IMR-90 (cell line): ENCODE measurements at regions not wholly inside any gene's neighbourhood (a gene's known extent, or its start where the extent isn't known, plus 50 kb on each side); places are given as distances from the start of the nearest gene placed in this dataset.

ENCODE experiments used
- ATAC-seq: fragments of 200-7000 bp; cut with Tn5 transposase; 2 replicates; pipeline ENCODE4 v1.9.1; 2020; ENCODE audit warnings: low read depth, mild to moderate bottlenecking, moderate library complexity
- BruUV-seq: library from RNA; stranded (reverse); fragments of 400-500 nt; replicated peaks from 2 replicates; lab custom pipeline; 2021; lab: Mats Ljungman, UMichigan
- CTCF ChIA-PET: fragments of 300-600 bp; formaldehyde crosslinking; extraction: SDS; loops from one replicate; lab custom pipeline; 2021; ENCODE audit warnings: antibody characterized with exemption; lab: Yijun Ruan, JAX
- POLR2A ChIA-PET: fragments of 300-600 bp; sonication (Branson Sonifier 250); formaldehyde crosslinking; loops from one replicate; lab custom pipeline; 2022; ENCODE audit warnings: antibody characterized with exemption; ENCODE audit not compliant: unreplicated experiment; lab: Charles Lee
- DNase-seq: peaks from one replicate; pipeline ENCODE4 v3.0.0; 2013
- H2AFZ ChIP-seq: replicated peaks from 2 replicates; pipeline ENCODE3; 2013; ENCODE audit warnings: low read length, mild to moderate bottlenecking; ENCODE audit not compliant: poor library complexity
- H2AK5ac ChIP-seq: 2 replicates; pipeline ENCODE4 v1.6.1; 2013; ENCODE audit warnings: low read depth, low read length, inconsistent platforms
- H2AK9ac ChIP-seq: replicated peaks from 2 replicates; pipeline ENCODE3; 2013; ENCODE audit warnings: mild to moderate bottlenecking, low read depth, low read length, moderate library complexity; ENCODE audit not compliant: poor library complexity
- H2BK120ac ChIP-seq: 2 replicates; pipeline ENCODE4 v1.6.1; 2013; ENCODE audit warnings: low read depth, low read length, inconsistent platforms
- H2BK15ac ChIP-seq: 3 replicates; pipeline ENCODE4 v1.6.1; 2013; ENCODE audit warnings: low read depth, low read length, inconsistent platforms
- H2BK20ac ChIP-seq: 2 replicates; pipeline ENCODE4 v1.6.1; 2013; ENCODE audit warnings: low read depth, mild to moderate bottlenecking, inconsistent platforms, low read length, moderate library complexity
- H2BK5ac ChIP-seq: 2 replicates; pipeline ENCODE4 v1.6.1; 2013; ENCODE audit warnings: mild to moderate bottlenecking, low read depth, low read length, inconsistent platforms; ENCODE audit not compliant: poor library complexity, severe bottlenecking
- H3K14ac ChIP-seq: replicated peaks from 2 replicates; pipeline ENCODE4 v1.6.1; 2013; ENCODE audit warnings: low read depth, low read length, inconsistent platforms
- H3K18ac ChIP-seq: 2 replicates; pipeline ENCODE4 v1.6.1; 2013; ENCODE audit warnings: low read depth, low read length, control low read depth
- H3K23ac ChIP-seq: 2 replicates; pipeline ENCODE4 v1.6.1; 2013; ENCODE audit warnings: low read depth, low read length, inconsistent platforms
- H3K27ac ChIP-seq: 2 replicates; pipeline ENCODE4 v1.5.1; 2013; ENCODE audit warnings: mild to moderate bottlenecking, control low read depth, low read length; ENCODE audit not compliant: insufficient read depth
- H3K27me3 ChIP-seq: 2 replicates; pipeline ENCODE4 v1.6.1; 2013; ENCODE audit warnings: low read length; ENCODE audit not compliant: control insufficient read depth, insufficient read depth
- H3K36me3 ChIP-seq: 2 replicates; pipeline ENCODE4 v1.6.1; 2013; ENCODE audit warnings: low read length, mixed read lengths; ENCODE audit not compliant: control insufficient read depth, insufficient read depth
- H3K4ac ChIP-seq: 2 replicates; pipeline ENCODE4 v1.6.1; 2013; ENCODE audit warnings: low read depth, low read length, inconsistent platforms
- H3K4me1 ChIP-seq: 2 replicates; pipeline ENCODE4 v1.6.1; 2013; ENCODE audit warnings: low read length, mixed read lengths; ENCODE audit not compliant: control insufficient read depth, insufficient read depth
- H3K4me2 ChIP-seq: 2 replicates; pipeline ENCODE4 v1.6.1; 2013; ENCODE audit warnings: low read depth, mild to moderate bottlenecking, control low read depth, low read length, moderate library complexity
- H3K4me3 ChIP-seq: 2 replicates; pipeline ENCODE4 v1.5.1; 2013; ENCODE audit warnings: low read depth, mild to moderate bottlenecking, control low read depth, low read length, moderate library complexity; ENCODE audit not compliant: insufficient read depth
- H3K56ac ChIP-seq: 2 replicates; pipeline ENCODE4 v1.6.1; 2013; ENCODE audit warnings: low read length, inconsistent platforms; ENCODE audit not compliant: insufficient read depth; ENCODE audit errors: extremely low read depth
- H3K79me1 ChIP-seq, 2 experiments: 2 replicates each; pipeline ENCODE4 v1.6.1; 2013; ENCODE audit warnings: low read length in 2 of 2, inconsistent platforms in 1 of 2, low read depth in 1 of 2
- H3K9ac ChIP-seq: 2 replicates; pipeline ENCODE4 v1.6.1; 2013; ENCODE audit warnings: low read depth, low read length, control low read depth
- H3K9me1 ChIP-seq: 2 replicates; pipeline ENCODE4 v1.6.1; 2013; ENCODE audit warnings: low read length, inconsistent platforms; ENCODE audit not compliant: insufficient read depth
- H3K9me3 ChIP-seq: 2 replicates; pipeline ENCODE4 v1.6.1; 2013; ENCODE audit warnings: low read length; ENCODE audit not compliant: control insufficient read depth, insufficient read depth
- H4K20me1 ChIP-seq: 2 replicates; pipeline ENCODE4 v1.6.1; 2013; ENCODE audit warnings: low read length, inconsistent platforms; ENCODE audit not compliant: insufficient read depth
- H4K5ac ChIP-seq: 2 replicates; pipeline ENCODE4 v1.6.1; 2013; ENCODE audit warnings: mild to moderate bottlenecking, low read depth, low read length, control low read depth
- H4K8ac ChIP-seq, 2 experiments: 2 replicates each; pipeline ENCODE4 v1.6.1; 2013; ENCODE audit warnings: low read depth in 2 of 2, low read length in 2 of 2, control low read depth in 1 of 2, inconsistent platforms in 1 of 2
- H4K91ac ChIP-seq: 2 replicates; pipeline ENCODE4 v1.6.1; 2013; ENCODE audit warnings: low read depth, low read length, inconsistent platforms; ENCODE audit not compliant: insufficient read depth
- CEBPB ChIP-seq: IDR thresholded peaks from 2 replicates; pipeline ENCODE4 v1.6.1; 2012; ENCODE audit warnings: low read depth, low read length, improper control_type of control experiment
- MAFK ChIP-seq: IDR thresholded peaks from 2 replicates; pipeline ENCODE4 v1.6.1; 2012; ENCODE audit warnings: low read depth, low read length, improper control_type of control experiment
- MXI1 ChIP-seq: IDR thresholded peaks from 2 replicates; pipeline ENCODE4 v1.6.1; 2012; ENCODE audit warnings: low read depth, mild to moderate bottlenecking, low read length, moderate library complexity, borderline replicate concordance
- POLR2A ChIP-seq: IDR thresholded peaks from 2 replicates; pipeline ENCODE4 v1.6.1; 2012; ENCODE audit warnings: mild to moderate bottlenecking, low read depth, low read length
- RAD21 ChIP-seq: IDR thresholded peaks from 2 replicates; pipeline ENCODE4 v1.6.1; 2012; ENCODE audit warnings: low read length, improper control_type of control experiment
- RCOR1 ChIP-seq: IDR thresholded peaks from 2 replicates; pipeline ENCODE4 v1.6.1; 2012; ENCODE audit warnings: mild to moderate bottlenecking, low read length, improper control_type of control experiment; ENCODE audit not compliant: insufficient replicate concordance
- WGBS, 2 experiments: methylation state at CpG; one replicate each; pipeline versions ENCODE4 v1.1.5 to v1.1.7; 2013; ENCODE audit warnings: missing lambda C conversion rate in 2 of 2; ENCODE audit not compliant: insufficient read length in 1 of 2; ENCODE audit errors: extremely low coverage in 2 of 2; 5-methylcytosine and 5-hydroxymethylcytosine counted together
- dilution Hi-C: fragments of 300-500 bp; cut with HindIII; formaldehyde crosslinking; loops from one replicate; pipeline ENCODE4 v1.14.3; 2018; ENCODE audit warnings: low sequenced_read_pairs; ENCODE audit not compliant: unreplicated experiment
- in situ Hi-C: fragments of 300-500 bp; cut with MboI; formaldehyde crosslinking; loops from 3 replicates; pipeline ENCODE4 v1.14.3; 2019; ENCODE audit warnings: low sequenced_read_pairs, inconsistent platforms, mixed read lengths
- intact Hi-C: fragments of 100-400 bp; cut with micrococcal nuclease; formaldehyde crosslinking; loops from 2 replicates; pipeline ENCODE4 v1.10.0; 2022

DNA sequence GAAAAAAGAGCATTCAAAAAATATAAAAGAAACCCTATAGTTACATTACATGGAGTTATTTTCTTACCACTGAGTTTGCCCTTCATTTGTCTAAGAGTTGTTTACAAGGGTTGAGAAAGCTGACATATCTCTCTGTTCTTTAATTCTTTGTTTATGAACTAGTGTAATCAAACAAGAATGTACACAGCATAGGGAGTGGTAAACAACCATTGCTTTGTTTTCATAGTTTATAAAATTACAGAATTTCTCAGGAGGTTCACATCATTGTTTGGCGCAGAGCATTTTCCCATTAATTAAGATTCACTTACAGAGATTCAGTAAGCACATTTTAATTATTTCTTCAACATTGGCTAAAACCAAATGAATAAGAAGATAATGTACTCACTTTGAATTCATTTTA, 87.6 kb downstream of the IFI44 start:
- dilution Hi-C loops (no loop called here), intact Hi-C loops (no loop called here), in situ Hi-C loops (no loop called here)
- Histone ChIP-seq H2BK5ac (no peak overlapping the region), H3K9me1 (no peaks in the 10 kb centered on the region), H4K8ac (no peak overlapping the region), H3K36me3 (no peaks in the 10 kb centered on the region), H3K4ac (no peak overlapping the region), H3K4me2 (no peak overlapping the region), H3K56ac (no peak overlapping the region), H2BK20ac (no peak overlapping the region), H3K27me3 (no peaks in the 10 kb centered on the region), H3K9ac (no peak overlapping the region), H3K18ac (no peak overlapping the region), H3K27ac (no peak overlapping the region), H3K79me1 (no peaks in the 10 kb centered on the region), H3K4me3 (no peak overlapping the region), H4K91ac (no peak overlapping the region), H2AK9ac (no peak overlapping the region), H3K23ac (no peak overlapping the region), H2BK15ac (no peak overlapping the region), H3K4me1 (no peaks in the 10 kb centered on the region), H2AFZ (no peak overlapping the region), H4K20me1 (no peaks in the 10 kb centered on the region), H2BK120ac (no peak overlapping the region), H3K14ac (no peak overlapping the region), H4K5ac (no peak overlapping the region), H3K9me3 (peaks cover 2% of the 10 kb centered on the region; the same call in 1 of the 2 replicates), H2AK5ac (no peak overlapping the region)
- whole genome bisulfite sequencing, 2 experiments: no CpG with 5 or more reads among the region's 1 CpG
- TF ChIP-seq CEBPB: no peak
- TF ChIP-seq POLR2A: no peak
- TF ChIP-seq RAD21: no peak
- TF ChIP-seq RCOR1: no peak
- no peak for TF ChIP-seq MXI1
- no peak for TF ChIP-seq MAFK
- POLR2A ChIA-PET: no interaction called here
- CTCF ChIA-PET: no interaction called here
- BruUV-seq: no TSS peak
- DNase-seq: no peak
- ATAC-seq: no peak
